GM12878 (cell line): ENCODE measurements at regions not wholly inside any gene's neighbourhood (a gene's known extent, or its start where the extent isn't known, plus 50 kb on each side); places are given as distances from the start of the nearest gene placed in this dataset.

ENCODE experiments used
- ATAC-seq: fragments of 200-7000 bp; cut with Tn5 transposase; 3 replicates; pipeline ENCODE4 v1.9.1; 2020; ENCODE audit warnings: mild to moderate bottlenecking, moderate library complexity
- BruUV-seq: library from RNA; stranded (reverse); fragments of 400-500 nt; replicated peaks from 2 replicates; lab custom pipeline; 2021; lab: Mats Ljungman, UMichigan
- CTCF ChIA-PET: fragments of 300-600 bp; sonication (Branson Sonifier 250); formaldehyde crosslinking; extraction: SDS; loops from one replicate; lab custom pipeline; 2021; ENCODE audit warnings: inconsistent platforms; lab: Yijun Ruan, JAX
- POLR2A ChIA-PET: fragments of 350-600 bp; formaldehyde crosslinking; extraction: SDS; loops from one replicate; lab custom pipeline; 2021; ENCODE audit warnings: inconsistent platforms; lab: Charles Lee
- RAD21 ChIA-PET: fragments of 300-600 bp; sonication (Branson Sonifier 250); formaldehyde crosslinking; loops from one replicate; lab custom pipeline; 2023; ENCODE audit warnings: antibody characterized with exemption; ENCODE audit not compliant: unreplicated experiment; lab: Charles Lee
- SMC1A ChIA-PET: fragments of 300-600 bp; sonication (Branson Sonifier 250); formaldehyde crosslinking; loops from one replicate; lab custom pipeline; 2023; ENCODE audit not compliant: unreplicated experiment, uncharacterized antibody; lab: Charles Lee
- DNase-seq: peaks from one replicate; pipeline ENCODE4 v3.0.0-alpha.2; 2011; ENCODE audit warnings: low read depth, low spot score
- FAIRE-seq: peaks from 3 replicates; lab custom pipeline; 2011; peaks lifted over from hg19 to GRCh38; lab: Jason Lieb, UNC
- H2AFZ ChIP-seq: 2 replicates; pipeline ENCODE4 v1.6.0; 2011; ENCODE audit warnings: low read depth, low read length, control low read depth; ENCODE audit not compliant: control insufficient read depth
- H3K27ac ChIP-seq: 2 replicates; pipeline ENCODE4 v1.5.1; 2011; ENCODE audit warnings: control low read depth; ENCODE audit not compliant: control insufficient read depth, insufficient read depth
- H3K27me3 ChIP-seq, 2 experiments: replicated peaks in 1 of 2; 2 replicates each; pipeline versions ENCODE4 v1.6.0 to v1.6.1; 2011; ENCODE audit warnings: low read length in 1 of 2; ENCODE audit not compliant: control insufficient read depth in 2 of 2, insufficient read depth in 2 of 2
- H3K36me3 ChIP-seq, 2 experiments: 2 replicates each; pipeline ENCODE4 v1.5.1; 2011; ENCODE audit warnings: low read length in 1 of 2; ENCODE audit not compliant: control insufficient read depth in 2 of 2, insufficient read depth in 2 of 2
- H3K4me1 ChIP-seq: 2 replicates; pipeline ENCODE4 v1.6.1; 2011; ENCODE audit warnings: mild to moderate bottlenecking, low read length, moderate library complexity, mixed read lengths; ENCODE audit not compliant: control insufficient read depth, insufficient read depth
- H3K4me2 ChIP-seq: 2 replicates; pipeline ENCODE4 v1.6.0; 2011; ENCODE audit warnings: control low read depth; ENCODE audit not compliant: control insufficient read depth, insufficient read depth
- H3K4me3 ChIP-seq: fragments of 200-600 bp; sonication (generic); 2 replicates; pipeline ENCODE4 v1.5.1; 2016
- H3K79me2 ChIP-seq: 2 replicates; pipeline ENCODE4 v1.6.0; 2011; ENCODE audit warnings: low read length; ENCODE audit not compliant: control insufficient read depth, insufficient read depth
- H3K9ac ChIP-seq: 2 replicates; pipeline ENCODE4 v1.8.0; 2011; ENCODE audit warnings: low read length, control low read depth, mixed read lengths; ENCODE audit not compliant: control insufficient read depth, insufficient read depth
- H3K9me3 ChIP-seq: replicated peaks from 3 replicates; pipeline ENCODE4 v1.5.1; 2011; ENCODE audit warnings: mild to moderate bottlenecking, low read length; ENCODE audit not compliant: control insufficient read depth, insufficient read depth
- H4K20me1 ChIP-seq: 2 replicates; pipeline ENCODE4 v1.6.0; 2011; ENCODE audit not compliant: control insufficient read depth, insufficient read depth
- BCL11A ChIP-seq: IDR thresholded peaks from 2 replicates; pipeline ENCODE4 v1.6.1; 2011; ENCODE audit warnings: low read depth, low read length
- CTCF ChIP-seq, 3 experiments: IDR thresholded peaks in 2 of 3; conservative IDR thresholded peaks in 1 of 3; 2 replicates each; pipeline ENCODE4 v1.5.1; 2011; ENCODE audit warnings: low read depth in 3 of 3, low read length in 3 of 3, mild to moderate bottlenecking in 3 of 3, control low read depth in 2 of 3, moderate library complexity in 2 of 3, inconsistent platforms in 1 of 3, mixed read lengths in 1 of 3; ENCODE audit not compliant: control insufficient read depth in 2 of 3, insufficient read depth in 1 of 3; ENCODE audit errors: extremely low read depth in 1 of 3
- IRF5 ChIP-seq: fragments of 450-650 bp; IDR thresholded peaks from 2 replicates; pipeline ENCODE4 v1.6.1; 2017; ENCODE audit warnings: borderline replicate concordance
- RAD21 ChIP-seq: IDR thresholded peaks from 2 replicates; pipeline ENCODE4 v1.6.1; 2011; ENCODE audit warnings: mild to moderate bottlenecking, low read depth, low read length, moderate library complexity; ENCODE audit not compliant: insufficient read depth
- SMARCA5 ChIP-seq: fragments of 450-650 bp; IDR thresholded peaks from 2 replicates; pipeline ENCODE4 v1.6.1; 2017; ENCODE audit warnings: mild to moderate bottlenecking
- SMC3 ChIP-seq: IDR thresholded peaks from 2 replicates; pipeline ENCODE4 v1.6.1; 2011; ENCODE audit warnings: low read length, improper control_type of control experiment, borderline replicate concordance
- WGBS: methylation state at CpG from one replicate; pipeline ENCODE4 v1.1.6; 2016; ENCODE audit warnings: low lambda C conversion rate; ENCODE audit not compliant: insufficient replicate concordance, insufficient coverage; ENCODE audit errors: missing lambda C conversion rate; 5-methylcytosine and 5-hydroxymethylcytosine counted together
- in situ Hi-C: fragments of 300-500 bp; cut with MboI; formaldehyde crosslinking; loops from 9 replicates; pipeline ENCODE4 v1.14.3; 2018; ENCODE audit warnings: mixed read lengths
- intact Hi-C: fragments of 100-400 bp; cut with micrococcal nuclease; formaldehyde crosslinking; loops from one replicate; pipeline ENCODE4 v1.14.2; 2022; ENCODE audit not compliant: unreplicated experiment

GRCh38 chr19:5225486-5226345, 114.9 kb downstream of the PTPRS start:
- H3K4me2 ChIP-seq: no peak overlapping the region
- H3K4me1 ChIP-seq: no peaks in the 10 kb centered on the region
- WGBS: 60% methylated on average over 24 of the region's 28 CpGs
- no peaks in the 10 kb centered on the region for H4K20me1 ChIP-seq
- H3K9me3 ChIP-seq: no peaks in the 10 kb centered on the region
- TF ChIP-seq CTCF (IDR thresholded peaks at IDR 0.05 in 2 of 3, conservative IDR thresholded peaks at IDR 0.05 in 1 of 3; ENCODE audit: control insufficient read depth in 2 of 3, extremely low read depth in 1 of 3, insufficient read depth in 1 of 3, low read depth in 3 of 3, low read length in 3 of 3) (peak; percentile 39 to 63 (median 45)), IRF5 (no peak), SMC3 (peak; percentile 40; the same call in 1 of the 2 replicates), SMARCA5 (peak; percentile 70; the same call in 1 of the 2 replicates), BCL11A (no peak), RAD21 (peak; percentile 40; the same call in 1 of the 2 replicates)
- intact Hi-C loops (no loop called here), in situ Hi-C loops (no loop called here)
- ChIA-PET RAD21 (interaction anchor here (0.6 kb wide), 1 partner anchor 9 kb away, joined by 6 read pairs; no protein-coding TSS in a partner anchor), POLR2A (interaction anchor here (0.6 kb wide), 1 partner anchor 263 kb away, joined by 6 read pairs; no protein-coding TSS in a partner anchor), CTCF (interaction anchor here (0.6 to 1.2 kb wide), 3 partner anchors 17 to 112 kb away, joined by 3 to 5 read pairs (median 5); no protein-coding TSS in a partner anchor), SMC1A (interaction anchor here (1.2 to 1.3 kb wide), 2 partner anchors 67 to 112 kb away, joined by 4 to 5 read pairs; no protein-coding TSS in a partner anchor)
- FAIRE-seq (no peak), DNase-seq (no peak), ATAC-seq (peak; percentile 72)
- no peaks in the 10 kb centered on the region for H3K27me3 ChIP-seq
- no peak overlapping the region for H3K27ac ChIP-seq
- no TSS peak for BruUV-seq
- no peak overlapping the region for H3K4me3 ChIP-seq
- H3K36me3 ChIP-seq: no peaks in the 10 kb centered on the region
- H3K79me2 ChIP-seq: no peaks in the 10 kb centered on the region
- H3K9ac ChIP-seq: no peak overlapping the region
- no peak overlapping the region for H2AFZ ChIP-seq
